Fibroblast of lung (primary cell): ENCODE measurements at regions not wholly inside any gene's neighbourhood (a gene's known extent, or its start where the extent isn't known, plus 50 kb on each side); places are given as distances from the start of the nearest gene placed in this dataset.

ENCODE experiments used
- DNase-seq, 2 donors: peaks; one replicate each; pipeline versions ENCODE4 v3.0.0 to v3.0.0-alpha.2; 2010; ENCODE audit warnings: low read depth in 2 of 2
- H2AFZ ChIP-seq: 2 replicates; pipeline ENCODE4 v1.5.1; 2012; ENCODE audit warnings: low read length, control low read depth, inconsistent platforms
- H3K27ac ChIP-seq: 2 replicates; pipeline ENCODE4 v1.5.1; 2011; ENCODE audit warnings: low read length, control low read depth; ENCODE audit not compliant: insufficient read depth
- H3K27me3 ChIP-seq: 2 replicates; pipeline ENCODE4 v1.5.1; 2011; ENCODE audit warnings: mild to moderate bottlenecking, low read length; ENCODE audit not compliant: control insufficient read depth, insufficient read depth
- H3K36me3 ChIP-seq: 2 replicates; pipeline ENCODE4 v1.5.1; 2011; ENCODE audit warnings: low read length; ENCODE audit not compliant: control insufficient read depth, insufficient read depth
- H3K4me1 ChIP-seq: 2 replicates; pipeline ENCODE4 v1.5.1; 2011; ENCODE audit warnings: low read length; ENCODE audit not compliant: control insufficient read depth, insufficient read depth; ENCODE audit errors: extremely low read depth
- H3K4me2 ChIP-seq: 2 replicates; pipeline ENCODE4 v1.5.1; 2011; ENCODE audit warnings: low read length, control low read depth; ENCODE audit not compliant: insufficient read depth; ENCODE audit errors: extremely low read depth
- H3K4me3 ChIP-seq, 4 experiments: fragments of 200-600 bp in 1 of 4; sonication (generic) in 1 of 4; replicated peaks in 1 of 4; 2 replicates each; pipeline ENCODE4 v1.5.1; 2011 to 2016; ENCODE audit warnings: low read length in 4 of 4, low read depth in 3 of 4, mild to moderate bottlenecking in 3 of 4, control low read depth in 2 of 4, inconsistent platforms in 1 of 4, mixed read lengths in 1 of 4; ENCODE audit not compliant: insufficient read depth in 1 of 4; ENCODE audit errors: control extremely low read depth in 1 of 4
- H3K79me2 ChIP-seq: 2 replicates; pipeline ENCODE4 v1.5.1; 2012; ENCODE audit warnings: mild to moderate bottlenecking, low read length, inconsistent platforms; ENCODE audit not compliant: control insufficient read depth, insufficient read depth
- H3K9ac ChIP-seq: 2 replicates; pipeline ENCODE4 v1.5.1; 2011; ENCODE audit warnings: mild to moderate bottlenecking, low read length, control low read depth; ENCODE audit not compliant: insufficient read depth
- H3K9me3 ChIP-seq: 2 replicates; pipeline ENCODE4 v1.5.1; 2012; ENCODE audit warnings: low read depth, low read length; ENCODE audit not compliant: control insufficient read depth, insufficient read depth
- H4K20me1 ChIP-seq: 2 replicates; pipeline ENCODE4 v1.5.1; 2011; ENCODE audit warnings: low read length; ENCODE audit not compliant: control insufficient read depth, insufficient read depth; ENCODE audit errors: extremely low read depth
- EZH2 ChIP-seq: IDR thresholded peaks from 2 replicates; pipeline ENCODE4 v1.5.1; 2012; ENCODE audit warnings: low read length, control low read depth, mild to moderate bottlenecking; ENCODE audit errors: missing control alignments
- TF ChIP-seq, protein P1 (sequence below), 2 donors: IDR thresholded peaks in 1 of 2; conservative IDR thresholded peaks in 1 of 2; 1 replicate in 1 of 2; 2 replicates in 1 of 2; pipeline ENCODE4 v1.5.1; 2011 to 2012; ENCODE audit warnings: low read length in 2 of 2, control low read depth in 1 of 2, inconsistent platforms in 1 of 2, low read depth in 1 of 2, mild to moderate bottlenecking in 1 of 2

- Histone ChIP-seq H3K4me3 (no peak overlapping the region), H3K9me3 (no peaks in the 10 kb centered on the region), H2AFZ (no peak overlapping the region), H3K36me3 (no peaks in the 10 kb centered on the region), H3K27me3 (peaks cover 2% of the 10 kb centered on the region), H4K20me1 (no peaks in the 10 kb centered on the region), H3K27ac (no peak overlapping the region), H3K4me2 (no peak overlapping the region), H3K4me1 (no peaks in the 10 kb centered on the region), H3K79me2 (no peaks in the 10 kb centered on the region), H3K9ac (no peak overlapping the region)
- DNase-seq, result no peak
- TF ChIP-seq, protein P1, sequence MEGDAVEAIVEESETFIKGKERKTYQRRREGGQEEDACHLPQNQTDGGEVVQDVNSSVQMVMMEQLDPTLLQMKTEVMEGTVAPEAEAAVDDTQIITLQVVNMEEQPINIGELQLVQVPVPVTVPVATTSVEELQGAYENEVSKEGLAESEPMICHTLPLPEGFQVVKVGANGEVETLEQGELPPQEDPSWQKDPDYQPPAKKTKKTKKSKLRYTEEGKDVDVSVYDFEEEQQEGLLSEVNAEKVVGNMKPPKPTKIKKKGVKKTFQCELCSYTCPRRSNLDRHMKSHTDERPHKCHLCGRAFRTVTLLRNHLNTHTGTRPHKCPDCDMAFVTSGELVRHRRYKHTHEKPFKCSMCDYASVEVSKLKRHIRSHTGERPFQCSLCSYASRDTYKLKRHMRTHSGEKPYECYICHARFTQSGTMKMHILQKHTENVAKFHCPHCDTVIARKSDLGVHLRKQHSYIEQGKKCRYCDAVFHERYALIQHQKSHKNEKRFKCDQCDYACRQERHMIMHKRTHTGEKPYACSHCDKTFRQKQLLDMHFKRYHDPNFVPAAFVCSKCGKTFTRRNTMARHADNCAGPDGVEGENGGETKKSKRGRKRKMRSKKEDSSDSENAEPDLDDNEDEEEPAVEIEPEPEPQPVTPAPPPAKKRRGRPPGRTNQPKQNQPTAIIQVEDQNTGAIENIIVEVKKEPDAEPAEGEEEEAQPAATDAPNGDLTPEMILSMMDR (conservative IDR thresholded peaks at IDR 0.05 in 1 of 2, IDR thresholded peaks at IDR 0.05 in 1 of 2; ENCODE audit: low read depth in 1 of 2, low read length in 2 of 2), result no peak
- no peak for TF ChIP-seq EZH2
These were observed 396.4 kb downstream of the SHQ1 start for GRCh38 chr3:72451841-72452240.

DNA sequence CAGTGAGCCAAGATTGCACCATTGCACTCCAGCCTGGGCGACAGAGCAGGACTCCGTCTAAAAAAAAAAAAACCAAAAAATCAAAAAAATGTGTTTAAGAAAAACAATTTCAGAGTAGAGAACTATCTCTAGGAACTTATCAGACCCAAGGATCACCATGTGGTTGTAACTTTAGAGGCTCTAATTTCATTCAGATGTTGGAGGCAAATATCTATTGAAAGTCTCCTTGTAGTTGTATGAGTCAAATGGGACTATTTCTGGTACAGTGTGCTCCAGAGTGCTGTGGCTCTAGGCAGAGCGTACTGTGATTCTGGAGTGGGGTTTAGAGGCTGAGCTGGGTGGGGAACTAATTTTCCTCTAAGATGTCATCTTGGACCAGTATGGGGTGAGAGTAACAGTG lies 398.7 kb downstream of the SHQ1 start:
- peaks cover 2% of the 10 kb centered on the region for H4K20me1 ChIP-seq
- H3K4me3 ChIP-seq, result no peak overlapping the region
- H3K4me1 ChIP-seq, result no peaks in the 10 kb centered on the region
- H3K27me3 ChIP-seq, result no peaks in the 10 kb centered on the region
- no peaks in the 10 kb centered on the region for H3K9me3 ChIP-seq
- no peak overlapping the region for H3K9ac ChIP-seq
- H2AFZ ChIP-seq, result no peak overlapping the region
- H3K79me2 ChIP-seq, result peaks cover 18% of the 10 kb centered on the region
- no peaks in the 10 kb centered on the region for H3K36me3 ChIP-seq
- peak in 1 of 2 donors; percentile 36 for DNase-seq
- H3K27ac ChIP-seq, result no peak overlapping the region
- H3K4me2 ChIP-seq, result no peak overlapping the region
- TF ChIP-seq, protein P1 (conservative IDR thresholded peaks at IDR 0.05 in 1 of 2, IDR thresholded peaks at IDR 0.05 in 1 of 2; ENCODE audit: low read depth in 1 of 2, low read length in 2 of 2), result no peak
- no peak for TF ChIP-seq EZH2

DNA sequence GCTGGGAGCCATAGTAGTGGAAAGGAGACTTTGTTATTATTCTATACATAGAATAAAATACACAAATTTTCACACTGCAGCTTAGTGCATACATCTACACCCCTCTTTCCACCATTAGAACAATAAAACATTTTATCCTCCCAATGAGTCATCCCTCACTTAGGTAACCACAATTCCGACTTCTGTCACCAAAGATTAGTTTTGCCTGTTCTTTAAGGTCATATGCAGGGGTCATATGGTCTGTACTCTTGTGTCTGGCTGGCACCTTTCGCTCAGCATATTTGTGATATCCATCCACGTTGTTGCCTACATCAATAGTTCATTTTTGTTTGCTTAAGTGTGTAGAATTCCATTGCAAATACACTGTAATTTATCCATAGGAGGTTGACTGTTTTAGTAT lies 399.4 kb downstream of the SHQ1 start:
- no peak overlapping the region for H2AFZ ChIP-seq
- peak in 1 of 2 donors; percentile 42 for DNase-seq
- no peak overlapping the region for H3K4me2 ChIP-seq
- no peaks in the 10 kb centered on the region for H3K27me3 ChIP-seq
- no peak overlapping the region for H3K9ac ChIP-seq
- H3K79me2 ChIP-seq, result peaks cover 25% of the 10 kb centered on the region
- H3K4me3 ChIP-seq, result no peak overlapping the region
- TF ChIP-seq EZH2, result no peak
- TF ChIP-seq, protein P1 (conservative IDR thresholded peaks at IDR 0.05 in 1 of 2, IDR thresholded peaks at IDR 0.05 in 1 of 2; ENCODE audit: low read depth in 1 of 2, low read length in 2 of 2), result no peak
- H3K27ac ChIP-seq, result no peak overlapping the region
- H3K9me3 ChIP-seq, result no peaks in the 10 kb centered on the region
- H3K4me1 ChIP-seq, result no peaks in the 10 kb centered on the region
- H4K20me1 ChIP-seq, result peaks cover 2% of the 10 kb centered on the region
- no peaks in the 10 kb centered on the region for H3K36me3 ChIP-seq
